Peyer's patch (tissue), 4 donors: ENCODE measurements at regions not wholly inside any gene's neighbourhood (a gene's known extent, or its start where the extent isn't known, plus 50 kb on each side); places are given as distances from the start of the nearest gene placed in this dataset.

Experiments used
- DNase-seq, 3 donors: peaks; one replicate each; pipeline ENCODE4 v3.0.0-alpha.2; 2017 to 2019
- H3K27ac ChIP-seq, 4 donors: fragments of 200-600 bp; sonication (generic); one replicate each; pipeline ENCODE4 v1.5.1; 2016 to 2019
- H3K27me3 ChIP-seq, 2 donors: fragments of 200-600 bp; sonication (generic); one replicate each; pipeline ENCODE4 v1.5.1; 2019
- H3K36me3 ChIP-seq, 3 donors: fragments of 200-600 bp; sonication (generic); one replicate each; pipeline ENCODE4 v1.5.1; 2016 to 2019
- H3K4me1 ChIP-seq, 4 donors: fragments of 200-600 bp; sonication (generic); one replicate each; pipeline ENCODE4 v1.5.1; 2016 to 2019
- H3K4me3 ChIP-seq, 4 donors: fragments of 200-600 bp; sonication (generic); 1 replicate in 3 of 4; 2 replicates in 1 of 4; pipeline ENCODE4 v1.5.1; 2016 to 2019; ENCODE audit warnings: mild to moderate bottlenecking in 1 of 4
- H3K9me3 ChIP-seq, 4 donors: fragments of 200-600 bp; sonication (generic); one replicate each; pipeline ENCODE4 v1.5.1; 2016 to 2019; ENCODE audit warnings: mild to moderate bottlenecking in 1 of 4
- POLR2A ChIP-seq, 2 donors: fragments of 450-650 bp; IDR thresholded peaks; one replicate each; pipeline ENCODE4 v1.5.1; 2017; ENCODE audit warnings: antibody characterized with exemption in 2 of 2, mild to moderate bottlenecking in 2 of 2, moderate library complexity in 2 of 2
- TF ChIP-seq, protein P1 (sequence below), 6 experiments: fragments of 450-650 bp in 4 of 6; fragments of 200-600 bp in 2 of 6; sonication (generic) in 1 of 6; IDR thresholded peaks; one replicate each; pipeline ENCODE4 v1.5.1; 2017 to 2019; ENCODE audit warnings: antibody characterized with exemption in 6 of 6, mild to moderate bottlenecking in 3 of 6, moderate library complexity in 1 of 6

DNA sequence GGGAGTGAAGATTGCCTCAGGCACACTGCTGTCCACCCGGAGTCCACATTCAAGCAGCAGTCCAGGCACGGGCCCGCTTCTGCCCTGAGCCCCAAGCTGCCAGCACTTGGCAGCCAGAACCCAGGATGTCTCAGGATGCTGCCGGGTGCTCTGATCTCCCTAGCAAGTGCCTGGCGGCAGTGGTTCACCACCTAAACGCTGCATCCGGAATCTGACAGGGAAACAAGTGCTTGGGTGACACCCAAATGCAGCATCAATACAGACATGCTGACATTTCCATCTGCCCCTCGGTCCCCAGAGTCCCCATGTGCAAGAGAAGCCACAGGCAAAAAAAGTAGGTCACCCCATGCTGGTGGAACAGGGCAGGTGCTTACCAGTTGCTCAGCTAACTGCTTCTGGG, 197.1 kb upstream of the RPL38 start:
- Histone ChIP-seq H3K27ac (no peak overlapping the region), H3K4me1 (no peaks in the 10 kb centered on the region), H3K36me3 (no peaks in the 10 kb centered on the region), H3K27me3 (no peaks in the 10 kb centered on the region), H3K9me3 (no peaks in the 10 kb centered on the region), H3K4me3 (no peak overlapping the region)
- no peak for DNase-seq
- TF ChIP-seq POLR2A (IDR thresholded peaks at IDR 0.05): no peak
- TF ChIP-seq, protein P1, sequence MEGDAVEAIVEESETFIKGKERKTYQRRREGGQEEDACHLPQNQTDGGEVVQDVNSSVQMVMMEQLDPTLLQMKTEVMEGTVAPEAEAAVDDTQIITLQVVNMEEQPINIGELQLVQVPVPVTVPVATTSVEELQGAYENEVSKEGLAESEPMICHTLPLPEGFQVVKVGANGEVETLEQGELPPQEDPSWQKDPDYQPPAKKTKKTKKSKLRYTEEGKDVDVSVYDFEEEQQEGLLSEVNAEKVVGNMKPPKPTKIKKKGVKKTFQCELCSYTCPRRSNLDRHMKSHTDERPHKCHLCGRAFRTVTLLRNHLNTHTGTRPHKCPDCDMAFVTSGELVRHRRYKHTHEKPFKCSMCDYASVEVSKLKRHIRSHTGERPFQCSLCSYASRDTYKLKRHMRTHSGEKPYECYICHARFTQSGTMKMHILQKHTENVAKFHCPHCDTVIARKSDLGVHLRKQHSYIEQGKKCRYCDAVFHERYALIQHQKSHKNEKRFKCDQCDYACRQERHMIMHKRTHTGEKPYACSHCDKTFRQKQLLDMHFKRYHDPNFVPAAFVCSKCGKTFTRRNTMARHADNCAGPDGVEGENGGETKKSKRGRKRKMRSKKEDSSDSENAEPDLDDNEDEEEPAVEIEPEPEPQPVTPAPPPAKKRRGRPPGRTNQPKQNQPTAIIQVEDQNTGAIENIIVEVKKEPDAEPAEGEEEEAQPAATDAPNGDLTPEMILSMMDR (IDR thresholded peaks at IDR 0.05): no peak

DNA sequence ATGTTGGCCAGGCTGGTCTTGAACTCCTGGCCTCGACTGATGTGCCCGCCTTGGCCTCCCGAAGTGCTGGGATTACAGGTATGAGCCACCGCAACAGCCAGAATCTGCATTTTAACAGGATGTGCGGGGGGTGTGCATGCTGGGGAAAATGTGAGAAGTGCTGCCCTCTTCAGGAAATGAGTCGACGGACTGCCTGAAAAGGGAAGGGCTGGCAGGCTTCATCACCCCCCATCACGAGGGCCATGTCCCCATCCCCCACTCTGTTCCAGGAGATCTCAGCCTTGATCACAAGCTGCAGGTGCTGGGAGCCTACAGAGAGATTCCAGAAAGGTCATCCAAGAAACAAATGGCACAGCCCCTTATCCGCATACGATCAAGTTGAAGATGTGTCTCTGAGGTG, 195.3 kb upstream of the RPL38 start:
- DNase-seq: no peak
- Histone ChIP-seq H3K4me1 (no peaks in the 10 kb centered on the region), H3K4me3 (no peak overlapping the region), H3K36me3 (no peaks in the 10 kb centered on the region), H3K9me3 (no peaks in the 10 kb centered on the region), H3K27ac (no peak overlapping the region), H3K27me3 (no peaks in the 10 kb centered on the region)
- TF ChIP-seq, protein P1 (IDR thresholded peaks at IDR 0.05): no peak
- no peak for TF ChIP-seq POLR2A (IDR thresholded peaks at IDR 0.05)

DNA sequence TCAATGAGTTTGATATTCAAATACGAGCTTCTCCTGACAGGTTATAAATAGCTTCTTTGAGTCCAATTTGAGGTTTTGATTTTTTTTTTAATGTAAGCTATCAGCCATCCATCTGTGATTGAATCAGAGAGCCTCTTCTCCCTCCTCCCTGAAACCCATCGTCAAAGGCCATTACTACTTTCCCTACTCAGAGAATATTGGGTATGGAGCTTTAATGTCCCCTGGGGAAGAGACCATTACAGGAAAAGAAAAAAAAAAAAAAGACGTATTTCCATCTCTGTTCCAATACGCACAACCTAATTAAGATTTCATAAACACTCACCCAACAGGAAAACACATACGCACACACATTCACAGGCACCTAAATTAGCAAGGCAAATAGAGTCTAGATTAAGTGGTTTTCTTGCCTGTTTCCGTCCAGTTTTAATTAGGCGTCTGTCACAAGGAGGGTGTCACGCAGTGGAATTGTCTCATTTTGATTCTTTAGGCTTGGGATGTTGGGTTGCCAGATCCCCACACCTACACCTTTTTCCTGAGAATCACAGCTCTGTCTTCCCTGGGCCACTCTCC, 194.3 kb upstream of the RPL38 start:
- no peaks in the 10 kb centered on the region for H3K9me3 ChIP-seq
- H3K4me3 ChIP-seq: no peak overlapping the region
- no peak for TF ChIP-seq POLR2A (IDR thresholded peaks at IDR 0.05)
- no peaks in the 10 kb centered on the region for H3K36me3 ChIP-seq
- no peaks in the 10 kb centered on the region for H3K4me1 ChIP-seq
- H3K27ac ChIP-seq: no peak overlapping the region
- no peaks in the 10 kb centered on the region for H3K27me3 ChIP-seq
- no peak for DNase-seq

DNA sequence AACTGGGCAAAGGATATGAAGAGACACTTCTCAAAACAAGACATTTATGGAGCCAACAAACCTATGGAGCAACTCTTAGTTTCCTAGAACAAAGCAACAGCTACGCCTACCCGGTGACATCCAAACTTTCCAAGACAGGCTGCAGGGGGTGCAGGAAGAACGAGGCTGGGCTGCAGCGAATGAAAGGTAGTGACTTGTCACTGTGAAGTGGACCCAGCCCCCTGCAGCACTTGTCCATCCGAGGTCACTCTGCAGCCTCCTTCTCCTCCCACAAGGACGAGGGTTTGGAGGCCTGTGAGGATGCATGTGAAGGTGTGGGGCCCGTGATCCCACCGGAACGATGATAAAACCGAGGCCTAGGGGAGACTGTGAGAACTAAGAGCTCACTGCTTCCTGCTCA, 192.6 kb upstream of the RPL38 start:
- H3K4me3 ChIP-seq: no peak overlapping the region
- no peaks in the 10 kb centered on the region for H3K36me3 ChIP-seq
- no peak for TF ChIP-seq POLR2A (IDR thresholded peaks at IDR 0.05)
- TF ChIP-seq, protein P1 (IDR thresholded peaks at IDR 0.05): no peak
- no peaks in the 10 kb centered on the region for H3K4me1 ChIP-seq
- H3K9me3 ChIP-seq: no peaks in the 10 kb centered on the region
- H3K27me3 ChIP-seq: no peaks in the 10 kb centered on the region
- H3K27ac ChIP-seq: no peak overlapping the region
- no peak for DNase-seq

DNA sequence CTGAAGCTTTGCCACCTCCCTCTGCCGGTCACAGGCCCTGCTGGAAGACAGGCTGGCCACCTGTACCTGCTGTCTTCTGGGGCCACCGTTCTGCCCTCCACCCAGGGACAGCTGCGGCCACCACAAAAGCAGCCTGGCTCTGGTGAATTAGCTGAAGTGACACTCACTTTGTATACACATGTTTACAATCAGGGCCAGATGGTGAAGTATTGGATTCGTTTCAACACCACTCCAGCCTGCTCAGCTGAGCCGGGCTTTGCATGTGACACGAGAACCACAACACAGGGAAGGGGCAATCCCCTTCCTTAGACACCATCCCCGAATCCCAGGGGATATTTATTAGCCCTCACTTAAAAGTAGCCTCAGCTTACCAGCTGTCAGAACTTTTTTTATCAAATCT, 191.5 kb upstream of the RPL38 start:
- Histone ChIP-seq H3K4me1 (no peaks in the 10 kb centered on the region), H3K36me3 (no peaks in the 10 kb centered on the region), H3K27ac (no peak overlapping the region), H3K4me3 (no peak overlapping the region), H3K9me3 (no peaks in the 10 kb centered on the region), H3K27me3 (no peaks in the 10 kb centered on the region)
- TF ChIP-seq, protein P1 (IDR thresholded peaks at IDR 0.05): no peak
- TF ChIP-seq POLR2A (IDR thresholded peaks at IDR 0.05): no peak
- no peak for DNase-seq

DNA sequence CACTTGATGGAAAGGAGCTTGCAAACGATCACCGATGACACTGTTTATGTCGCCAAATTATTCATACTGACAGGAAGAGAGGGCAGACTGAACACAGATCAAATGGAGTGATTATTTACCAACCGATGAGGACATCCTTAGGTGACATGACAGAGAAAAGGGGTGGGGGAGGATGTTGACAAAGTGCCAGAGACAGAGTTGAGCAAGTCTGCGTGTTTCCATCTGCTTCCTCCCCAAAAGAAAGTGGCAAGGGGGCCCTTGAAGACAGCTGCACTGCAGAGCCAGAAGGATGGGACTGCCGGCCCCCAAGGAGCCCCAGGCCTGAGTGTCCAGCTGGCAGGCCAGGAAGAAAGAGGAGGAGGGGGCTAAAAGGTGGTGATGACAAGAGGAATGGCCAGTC, 191.0 kb upstream of the RPL38 start:
- Histone ChIP-seq H3K36me3 (no peaks in the 10 kb centered on the region), H3K4me3 (no peak overlapping the region), H3K27me3 (no peaks in the 10 kb centered on the region), H3K4me1 (no peaks in the 10 kb centered on the region), H3K27ac (no peak overlapping the region), H3K9me3 (no peaks in the 10 kb centered on the region)
- DNase-seq: no peak
- TF ChIP-seq, protein P1 (IDR thresholded peaks at IDR 0.05): no peak
- TF ChIP-seq POLR2A (IDR thresholded peaks at IDR 0.05): no peak
